BLaER1 treated with 17β-estradiol and CSF1 and Interleukin-3, amounts not matched to agents 10 nM and 100 nM (cell line): ENCODE measurements at regions not wholly inside any gene's neighbourhood (a gene's known extent, or its start where the extent isn't known, plus 50 kb on each side); places are given as distances from the start of the nearest gene placed in this dataset.

Experiments
- H3K27ac ChIP-seq, 11 experiments: shearing (Covaris generic); formaldehyde crosslinking; 2 replicates each; pipeline ENCODE4 v1.8.1; 2022
- H3K27me3 ChIP-seq, 11 experiments: shearing (Covaris generic); formaldehyde crosslinking; 2 replicates each; pipeline ENCODE4 v1.8.1; 2022
- H3K36me3 ChIP-seq, 11 experiments: shearing (Covaris generic); formaldehyde crosslinking; 2 replicates each; pipeline ENCODE4 v1.8.1; 2022
- H3K4me1 ChIP-seq, 10 experiments: shearing (Covaris generic); formaldehyde crosslinking; 2 replicates each; pipeline ENCODE4 v1.8.1; 2022
- H3K4me2 ChIP-seq, 11 experiments: shearing (Covaris generic); formaldehyde crosslinking; 2 replicates each; pipeline ENCODE4 v1.8.1; 2022
- H3K4me3 ChIP-seq, 10 experiments: shearing (Covaris generic); formaldehyde crosslinking; 2 replicates each; pipeline ENCODE4 v1.8.1; 2022
- H3K9ac ChIP-seq, 11 experiments: shearing (Covaris generic); formaldehyde crosslinking; 2 replicates each; pipeline ENCODE4 v1.8.1; 2022
- H3K9me3 ChIP-seq, 11 experiments: shearing (Covaris generic); formaldehyde crosslinking; replicated peaks in 1 of 11; 2 replicates each; pipeline ENCODE4 v1.8.1; 2022
- H4K20me1 ChIP-seq, 11 experiments: shearing (Covaris generic); formaldehyde crosslinking; 2 replicates each; pipeline ENCODE4 v1.8.1; 2022
- Cebpa-rat ChIP-seq, 11 experiments: shearing (Covaris generic); IDR thresholded peaks; 2 replicates each; pipeline ENCODE4 v1.8.1; 2022

DNA sequence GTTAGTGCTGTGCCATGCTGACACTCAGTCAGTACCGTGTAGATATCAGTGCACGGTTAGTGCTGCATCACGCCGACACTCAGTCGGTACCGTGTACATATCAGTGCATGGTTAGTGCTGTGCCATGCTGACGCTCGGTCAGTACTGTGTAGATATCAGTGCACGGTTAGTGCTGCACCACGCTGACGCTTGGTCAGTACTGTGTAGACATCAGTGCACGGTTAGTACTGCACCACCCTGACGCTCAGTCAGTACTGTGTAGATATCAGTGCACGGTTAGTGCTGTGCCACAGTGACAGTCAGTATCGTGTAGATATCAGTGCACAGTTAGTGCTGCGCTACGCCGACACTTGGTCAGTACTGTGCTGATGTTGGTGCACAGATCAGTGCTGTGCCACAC is 102.8 kb upstream of the ZNF469 start:
- Histone ChIP-seq H3K4me2 (no peak overlapping the region), H3K4me1 (peaks cover 3 to 29% (median 21%) of the 10 kb centered on the region in 10 experiments; a peak in 18 of 20 replicates), H3K9me3 (peaks cover 50 to 65% (median 62%) of the 10 kb centered on the region in 11 experiments), H3K27ac (no peak overlapping the region), H3K36me3 (no peaks in the 10 kb centered on the region; a peak in 1 of 22 replicates), H3K27me3 (no peaks in the 10 kb centered on the region), H4K20me1 (no peaks in the 10 kb centered on the region), H3K9ac (no peak overlapping the region), H3K4me3 (no peak overlapping the region)
- TF ChIP-seq Cebpa-rat (IDR thresholded peaks at IDR 0.05), result no peak

DNA sequence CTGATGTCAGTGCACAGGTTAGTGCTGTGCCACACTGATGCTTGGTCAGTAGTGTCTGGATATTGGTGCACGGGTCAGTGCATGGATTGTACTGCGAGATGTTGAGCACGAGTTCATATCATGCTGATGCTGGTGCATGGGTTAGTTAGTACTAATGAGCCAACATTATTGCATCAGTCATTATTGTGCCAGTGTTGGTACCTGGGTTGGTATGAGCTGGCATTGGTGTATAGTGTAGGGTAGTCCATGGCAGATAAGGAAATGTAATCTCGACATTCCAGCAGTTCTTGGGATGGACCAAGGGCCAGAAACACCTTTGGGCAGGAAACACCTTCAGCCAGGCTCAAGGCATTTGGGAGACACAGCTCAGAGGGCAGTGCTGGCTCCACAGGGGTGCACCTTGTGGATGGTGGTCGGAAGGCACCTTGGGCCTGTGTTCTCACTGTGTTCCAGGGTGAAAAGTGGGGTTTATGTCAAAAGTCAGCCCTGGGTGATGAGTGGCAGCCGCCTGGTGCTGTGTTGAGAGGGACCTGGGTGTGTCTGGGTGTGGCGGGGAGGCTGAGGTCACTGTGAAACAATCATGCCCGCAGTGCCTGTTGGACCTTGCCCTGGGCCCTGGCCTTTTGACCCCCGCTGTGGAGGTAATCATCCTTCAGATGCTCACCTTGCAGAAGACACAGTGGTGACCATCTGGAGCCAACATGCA is 100.7 kb upstream of the ZNF469 start:
- Histone ChIP-seq H3K4me1 (peaks cover 0 to 13% (median 10%) of the 10 kb centered on the region in 10 experiments; a peak in 11 of 20 replicates), H3K27ac (no peak overlapping the region), H3K4me3 (no peak overlapping the region), H3K9ac (no peak overlapping the region; a peak in 1 of 22 replicates), H3K36me3 (no peaks in the 10 kb centered on the region; a peak in 1 of 22 replicates), H4K20me1 (no peaks in the 10 kb centered on the region), H3K27me3 (no peaks in the 10 kb centered on the region), H3K4me2 (peak overlapping the region in 7 of 11 experiments; percentile 0 to 62 (median 44); a peak in 11 of 22 replicates), H3K9me3 (peaks cover 70 to 81% (median 77%) of the 10 kb centered on the region in 11 experiments)
- TF ChIP-seq Cebpa-rat (IDR thresholded peaks at IDR 0.05), result no peak

DNA sequence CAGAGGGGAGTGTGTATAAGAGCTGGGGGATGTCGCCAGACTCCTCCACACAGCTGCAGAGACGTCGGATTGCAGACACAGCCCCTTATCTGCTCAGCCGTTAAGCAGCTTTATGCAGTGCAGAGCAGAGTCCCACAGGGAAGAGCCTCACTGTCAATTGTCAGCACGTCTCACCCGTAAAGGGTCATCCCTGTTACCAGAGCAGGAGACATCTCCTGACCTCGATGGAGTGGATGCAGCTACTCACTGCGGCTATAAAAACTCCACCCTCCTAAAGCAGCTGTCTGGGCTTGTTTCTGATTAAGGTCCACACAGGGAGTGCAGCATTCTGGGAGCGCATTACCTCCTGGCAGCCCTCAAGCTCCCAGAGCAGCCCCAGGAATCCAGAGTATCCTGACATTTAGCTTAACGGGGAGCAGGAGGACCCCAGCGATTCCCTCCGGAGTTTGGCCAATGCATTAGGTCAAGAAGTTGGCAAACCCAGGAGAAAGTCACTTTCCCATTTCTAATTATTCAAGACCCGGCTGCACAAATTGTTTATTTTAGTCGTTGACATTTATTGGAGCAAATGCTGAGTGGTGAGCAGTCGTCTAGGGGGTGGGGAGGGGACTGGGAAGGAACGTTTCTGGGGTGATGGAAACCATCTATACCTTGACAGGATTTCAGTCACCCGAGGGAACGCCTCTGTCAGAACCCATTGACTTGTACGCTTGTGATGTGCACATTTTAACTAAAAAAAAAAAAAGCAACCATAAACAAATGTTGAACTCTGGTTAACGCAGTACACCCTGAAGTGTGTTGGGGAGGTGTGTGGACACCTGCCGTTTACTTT is 100.0 kb upstream of the ZNF469 start:
- Histone ChIP-seq H3K4me1 (peaks cover 0 to 13% (median 10%) of the 10 kb centered on the region in 10 experiments; a peak in 11 of 20 replicates), H4K20me1 (no peaks in the 10 kb centered on the region), H3K27me3 (no peaks in the 10 kb centered on the region), H3K36me3 (no peaks in the 10 kb centered on the region; a peak in 1 of 22 replicates), H3K4me2 (peak overlapping the region in 7 of 11 experiments; percentile 0 to 62 (median 44); a peak in 12 of 22 replicates), H3K9me3 (peaks cover 75 to 84% (median 80%) of the 10 kb centered on the region in 11 experiments), H3K27ac (no peak overlapping the region), H3K9ac (no peak overlapping the region; a peak in 1 of 22 replicates), H3K4me3 (no peak overlapping the region)
- TF ChIP-seq Cebpa-rat (IDR thresholded peaks at IDR 0.05), result no peak

DNA sequence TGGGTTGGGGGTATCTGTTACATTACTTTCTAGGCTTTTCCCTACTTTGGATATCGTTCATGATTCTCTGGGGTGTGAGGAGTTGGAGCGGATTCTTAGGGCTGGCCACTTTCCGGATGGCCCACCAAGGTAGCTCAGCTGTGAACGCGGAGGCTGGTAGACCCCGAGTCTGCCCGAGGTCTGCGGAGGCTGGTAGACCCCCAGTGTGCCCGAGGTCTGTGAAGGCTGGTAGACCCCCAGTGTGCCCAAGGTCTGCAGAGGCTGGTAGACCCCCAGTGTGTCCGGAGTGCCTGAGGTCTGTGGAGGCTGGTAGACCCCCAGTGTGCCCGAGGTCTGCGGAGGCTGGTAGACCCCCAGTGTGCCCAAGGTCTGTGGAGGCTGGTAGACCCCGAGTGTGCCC is 99.2 kb upstream of the ZNF469 start:
- Histone ChIP-seq H3K4me2 (no peak overlapping the region), H3K27ac (no peak overlapping the region), H3K9ac (no peak overlapping the region), H3K36me3 (peaks cover 0 to 4% (median 0%) of the 10 kb centered on the region in 11 experiments; a peak in 1 of 22 replicates), H4K20me1 (no peaks in the 10 kb centered on the region), H3K27me3 (no peaks in the 10 kb centered on the region), H3K9me3 (peaks cover 82 to 91% (median 86%) of the 10 kb centered on the region in 11 experiments), H3K4me3 (no peak overlapping the region), H3K4me1 (peaks cover 0 to 13% (median 10%) of the 10 kb centered on the region in 10 experiments; a peak in 11 of 20 replicates)
- no peak for TF ChIP-seq Cebpa-rat (IDR thresholded peaks at IDR 0.05)

DNA sequence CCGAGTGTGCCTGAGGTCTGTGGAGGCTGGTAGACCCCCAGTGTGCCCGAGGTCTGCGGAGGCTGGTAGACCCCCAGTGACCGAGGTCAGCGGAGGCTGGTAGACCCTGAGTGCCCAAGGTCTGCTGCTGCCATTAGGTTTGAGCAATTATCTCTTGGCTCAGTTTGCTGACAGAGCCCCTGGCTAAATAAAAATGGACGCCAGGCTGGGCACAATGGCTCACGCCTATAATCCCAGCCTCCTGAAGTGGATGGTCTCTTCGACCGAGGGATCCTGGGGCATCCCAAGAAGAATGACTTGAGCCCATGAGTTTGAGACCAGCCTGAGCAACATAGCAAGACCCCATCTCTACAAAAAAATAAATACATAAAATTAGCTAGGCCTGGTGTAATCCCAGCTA is 98.7 kb upstream of the ZNF469 start:
- H3K4me1 ChIP-seq, result peaks cover 0 to 16% (median 11%) of the 10 kb centered on the region in 10 experiments; a peak in 14 of 20 replicates
- no peak overlapping the region for H3K4me2 ChIP-seq
- TF ChIP-seq Cebpa-rat (IDR thresholded peaks at IDR 0.05), result no peak
- no peak overlapping the region for H3K27ac ChIP-seq
- H3K4me3 ChIP-seq, result no peak overlapping the region
- H3K36me3 ChIP-seq, result peaks cover 0 to 6% (median 0%) of the 10 kb centered on the region in 11 experiments; a peak in 1 of 22 replicates
- peaks cover 82 to 91% (median 86%) of the 10 kb centered on the region in 11 experiments for H3K9me3 ChIP-seq
- no peak overlapping the region for H3K9ac ChIP-seq
- H4K20me1 ChIP-seq, result no peaks in the 10 kb centered on the region
- no peaks in the 10 kb centered on the region for H3K27me3 ChIP-seq

DNA sequence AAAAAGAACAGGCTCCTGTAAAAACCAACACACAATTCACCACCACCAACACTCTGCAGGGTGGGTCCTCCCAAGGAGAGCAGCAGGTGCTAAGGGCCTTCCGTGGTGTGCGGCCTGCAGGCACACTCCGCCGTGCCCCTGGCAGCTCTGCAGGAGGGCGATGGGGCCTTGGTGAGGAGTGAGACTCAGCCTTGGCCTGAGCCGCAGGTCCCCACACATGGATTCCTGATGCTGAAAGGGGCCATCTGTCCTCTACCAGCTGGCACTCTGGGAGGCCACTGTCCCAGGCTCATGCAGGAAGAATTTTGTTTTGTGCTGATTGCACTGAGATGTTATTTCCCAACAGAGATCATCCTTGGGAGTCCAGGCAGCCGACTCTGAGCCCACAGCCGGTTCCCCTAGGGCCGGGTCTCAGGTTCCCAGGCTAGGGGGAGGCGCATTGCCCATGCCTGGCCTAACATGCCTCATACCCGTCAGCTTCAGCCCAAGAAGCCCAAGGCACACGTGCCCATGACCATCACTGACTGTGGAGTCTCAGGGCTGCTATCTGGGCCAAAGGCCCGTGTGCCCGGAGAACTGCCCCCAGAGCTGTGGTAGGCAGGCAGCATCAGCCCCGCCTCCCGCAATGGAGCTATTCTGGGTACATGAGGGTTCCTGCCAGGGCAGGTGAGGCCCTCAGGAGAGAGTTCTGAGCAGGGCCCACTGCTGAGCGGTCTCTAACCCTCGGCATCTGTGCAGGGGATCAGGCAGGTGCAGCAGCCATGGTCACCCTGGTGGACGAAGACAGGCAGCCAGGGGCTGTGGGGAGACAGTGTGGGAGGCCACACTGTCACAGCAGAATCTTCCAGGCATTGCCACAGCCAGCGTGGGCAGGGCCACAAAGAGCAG is 97.9 kb upstream of the ZNF469 start:
- H3K4me2 ChIP-seq, result no peak overlapping the region
- no peak for TF ChIP-seq Cebpa-rat (IDR thresholded peaks at IDR 0.05)
- no peak overlapping the region for H3K4me3 ChIP-seq
- H3K4me1 ChIP-seq, result peaks cover 7 to 23% (median 19%) of the 10 kb centered on the region in 10 experiments
- peaks cover 0 to 6% (median 0%) of the 10 kb centered on the region in 11 experiments; a peak in 1 of 22 replicates for H3K36me3 ChIP-seq
- no peak overlapping the region for H3K9ac ChIP-seq
- peaks cover 77 to 85% (median 81%) of the 10 kb centered on the region in 11 experiments for H3K9me3 ChIP-seq
- H4K20me1 ChIP-seq, result no peaks in the 10 kb centered on the region
- H3K27ac ChIP-seq, result no peak overlapping the region
- no peaks in the 10 kb centered on the region for H3K27me3 ChIP-seq

DNA sequence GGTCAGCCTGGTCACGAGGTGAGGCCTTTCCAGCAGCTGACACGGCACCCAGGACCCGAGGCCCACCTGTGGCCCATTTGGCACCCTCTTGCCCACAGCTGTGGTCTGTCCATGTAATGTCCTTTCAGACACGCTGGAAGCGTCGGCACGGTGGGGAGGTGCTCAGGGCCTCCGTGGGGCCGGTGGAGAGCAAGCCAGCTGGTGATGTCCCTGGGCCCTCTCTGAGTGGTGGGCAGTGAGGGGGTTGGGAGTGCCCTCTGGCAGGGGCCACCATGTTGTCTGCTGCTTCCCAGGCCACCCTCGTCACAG is 97.3 kb upstream of the ZNF469 start:
- TF ChIP-seq Cebpa-rat (IDR thresholded peaks at IDR 0.05), result no peak
- Histone ChIP-seq H3K4me2 (no peak overlapping the region), H3K27ac (no peak overlapping the region), H4K20me1 (no peaks in the 10 kb centered on the region), H3K9me3 (peaks cover 71 to 79% (median 75%) of the 10 kb centered on the region in 11 experiments), H3K36me3 (peaks cover 0 to 6% (median 0%) of the 10 kb centered on the region in 11 experiments; a peak in 1 of 22 replicates), H3K9ac (no peak overlapping the region), H3K4me1 (peaks cover 13 to 29% (median 25%) of the 10 kb centered on the region in 10 experiments), H3K4me3 (no peak overlapping the region), H3K27me3 (no peaks in the 10 kb centered on the region)

DNA sequence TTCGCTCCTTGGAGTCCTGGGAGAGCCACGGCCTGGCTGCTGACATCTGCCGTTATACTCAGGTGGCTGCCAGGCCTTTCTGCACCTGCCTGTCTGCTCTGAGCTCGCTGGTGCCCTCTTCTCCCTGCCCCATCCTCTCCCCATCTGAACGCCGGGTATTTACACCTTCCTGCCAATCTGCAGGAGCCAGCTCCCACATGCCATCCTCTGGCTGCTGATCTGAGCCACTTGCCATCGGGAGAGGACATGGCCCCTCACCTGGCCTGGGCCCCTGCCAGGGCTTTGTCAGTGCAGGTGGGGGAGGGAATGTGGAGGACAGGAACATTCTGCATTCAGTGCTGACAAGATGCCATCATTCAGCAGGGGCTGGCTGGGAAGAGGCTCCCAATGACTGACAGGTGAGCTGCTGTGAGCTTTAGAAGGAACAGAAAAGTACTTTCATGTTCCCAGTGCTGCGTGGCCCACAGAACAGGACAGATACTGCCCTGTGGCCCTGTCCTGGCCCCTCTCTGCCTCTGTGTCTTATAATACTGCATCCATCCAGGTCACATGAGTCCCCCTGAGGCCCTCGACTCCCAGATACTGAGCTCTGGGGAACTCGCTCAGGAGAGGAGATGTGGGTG is 96.3 kb upstream of the ZNF469 start:
- peaks cover 62 to 69% (median 65%) of the 10 kb centered on the region in 11 experiments for H3K9me3 ChIP-seq
- peaks cover 18 to 39% (median 34%) of the 10 kb centered on the region in 10 experiments for H3K4me1 ChIP-seq
- H3K36me3 ChIP-seq, result peaks cover 0 to 6% (median 0%) of the 10 kb centered on the region in 11 experiments; a peak in 1 of 22 replicates
- H3K9ac ChIP-seq, result no peak overlapping the region
- H3K4me3 ChIP-seq, result no peak overlapping the region
- no peaks in the 10 kb centered on the region for H3K27me3 ChIP-seq
- no peaks in the 10 kb centered on the region for H4K20me1 ChIP-seq
- H3K4me2 ChIP-seq, result no peak overlapping the region
- no peak for TF ChIP-seq Cebpa-rat (IDR thresholded peaks at IDR 0.05)
- no peak overlapping the region for H3K27ac ChIP-seq
